Immature natural killer cell (primary cell): ENCODE measurements at regions not wholly inside any gene's neighbourhood (a gene's known extent, or its start where the extent isn't known, plus 50 kb on each side); places are given as distances from the start of the nearest gene placed in this dataset.
"Not testable (repeated sequence)": the region's sequence is repeated elsewhere in the genome, so short reads cannot be mapped to it uniquely, and the experiment has no call there.

Source experiments
- DNase-seq, 3 donors: peaks; one replicate each; pipeline ENCODE4 v3.0.0; 2022; ENCODE audit warnings: mixed read lengths in 1 of 3
- H3K27ac Mint-ChIP-seq, 6 donors: one replicate each; pipeline ENCODE4 v1.8.0; 2020; ENCODE audit warnings: mixed read lengths in 6 of 6, mild to moderate bottlenecking in 5 of 6, inconsistent platforms in 4 of 6, moderate library complexity in 3 of 6
- H3K27me3 Mint-ChIP-seq, 3 donors: one replicate each; pipeline ENCODE4 v1.8.0; 2020 to 2021; ENCODE audit warnings: low read depth in 3 of 3, mild to moderate bottlenecking in 3 of 3, mixed read lengths in 3 of 3, moderate library complexity in 3 of 3, inconsistent platforms in 1 of 3
- H3K36me3 Mint-ChIP-seq, 3 donors: one replicate each; pipeline ENCODE4 v1.8.0; 2020; ENCODE audit warnings: mixed read lengths in 3 of 3, inconsistent platforms in 2 of 3, mild to moderate bottlenecking in 2 of 3
- H3K4me1 Mint-ChIP-seq, 2 donors: one replicate each; pipeline ENCODE4 v1.8.0; 2020; ENCODE audit warnings: inconsistent platforms in 2 of 2, mild to moderate bottlenecking in 2 of 2, mixed read lengths in 2 of 2, moderate library complexity in 1 of 2
- H3K4me3 Mint-ChIP-seq, 5 donors: one replicate each; pipeline ENCODE4 v1.8.0; 2020; ENCODE audit warnings: mild to moderate bottlenecking in 5 of 5, mixed read lengths in 5 of 5, inconsistent platforms in 3 of 5, moderate library complexity in 3 of 5
- H3K9me3 Mint-ChIP-seq, 6 donors: one replicate each; pipeline ENCODE4 v1.8.0; 2020; ENCODE audit warnings: mild to moderate bottlenecking in 6 of 6, mixed read lengths in 6 of 6, inconsistent platforms in 4 of 6, moderate library complexity in 3 of 6

GRCh38 chr13:47892374-47892773 is 108.7 kb downstream of the SUCLA2 start:
- H3K27ac Mint-ChIP-seq, result no peak overlapping the region
- no peak for DNase-seq
- no peak overlapping the region for H3K4me3 Mint-ChIP-seq

GRCh38 chr13:47890146-47890814 is 110.8 kb downstream of the SUCLA2 start:
- Mint-ChIP-seq H3K36me3 (no peaks in the 10 kb centered on the region), H3K4me1 (no peaks in the 10 kb centered on the region), H3K9me3 (no peaks in the 10 kb centered on the region), H3K27me3 (no peaks in the 10 kb centered on the region), H3K4me3 (no peak overlapping the region), H3K27ac (no peak overlapping the region)
- no peak for DNase-seq

More at GRCh38 chr13:47892374-47892773, 108.7 kb downstream of the SUCLA2 start:
- Mint-ChIP-seq H3K4me1 (no peaks in the 10 kb centered on the region), H3K27me3 (no peaks in the 10 kb centered on the region), H3K9me3 (no peaks in the 10 kb centered on the region), H3K36me3 (peaks cover 0 to 4% (median under 1%) of the 10 kb centered on the region in 3 donors)

GRCh38 chr13:47886314-47886713 is 114.8 kb downstream of the SUCLA2 start:
- no peaks in the 10 kb centered on the region for H3K27me3 Mint-ChIP-seq
- no peaks in the 10 kb centered on the region for H3K4me1 Mint-ChIP-seq
- no peak overlapping the region for H3K27ac Mint-ChIP-seq
- peaks cover 0 to 10% (median 0%) of the 10 kb centered on the region in 3 donors for H3K36me3 Mint-ChIP-seq
- no peak for DNase-seq
- H3K9me3 Mint-ChIP-seq, result peaks cover 0 to 4% (median 0%) of the 10 kb centered on the region in 6 donors
- no peak overlapping the region for H3K4me3 Mint-ChIP-seq

- peaks cover 0 to 7% (median 4%) of the 10 kb centered on the region in 3 donors for H3K36me3 Mint-ChIP-seq
- DNase-seq, result no peak
Observed at GRCh38 chr13:47875201-47875600, 125.9 kb downstream of the SUCLA2 start.

GRCh38 chr13:47873987-47874386 is 127.1 kb downstream of the SUCLA2 start:
- H3K27ac Mint-ChIP-seq, H3K36me3 Mint-ChIP-seq, H3K4me3 Mint-ChIP-seq, H3K4me1 Mint-ChIP-seq, H3K27me3 Mint-ChIP-seq, DNase-seq: not testable (repeated sequence)
- H3K9me3 Mint-ChIP-seq, result peaks cover 5 to 29% (median 17%) of the 10 kb centered on the region in 6 donors

More at GRCh38 chr13:47875201-47875600, 125.9 kb downstream of the SUCLA2 start:
- H3K9me3 Mint-ChIP-seq, result peaks cover 5 to 29% (median 17%) of the 10 kb centered on the region in 6 donors
- peaks cover 0 to 11% (median 3%) of the 10 kb centered on the region in 3 donors for H3K27me3 Mint-ChIP-seq
- H3K4me1 Mint-ChIP-seq, result no peaks in the 10 kb centered on the region
- no peak overlapping the region for H3K27ac Mint-ChIP-seq
- no peak overlapping the region for H3K4me3 Mint-ChIP-seq

- peaks cover 5 to 29% (median 17%) of the 10 kb centered on the region in 6 donors for H3K9me3 Mint-ChIP-seq
- not testable (repeated sequence) for H3K27ac Mint-ChIP-seq, H3K4me1 Mint-ChIP-seq, H3K36me3 Mint-ChIP-seq, H3K4me3 Mint-ChIP-seq, DNase-seq, H3K27me3 Mint-ChIP-seq
Observed at GRCh38 chr13:47873319-47873718, 127.8 kb downstream of the SUCLA2 start.

- Mint-ChIP-seq H3K9me3 (peaks cover 4 to 24% (median 11%) of the 10 kb centered on the region in 6 donors), H3K4me3 (no peak overlapping the region), H3K27ac (no peak overlapping the region), H3K36me3 (peaks cover 0 to 7% (median 4%) of the 10 kb centered on the region in 3 donors), H3K4me1 (peaks cover 2 to 5% of the 10 kb centered on the region in 2 donors), H3K27me3 (peaks cover 0 to 9% (median 0%) of the 10 kb centered on the region in 3 donors)
- no peak for DNase-seq
Observed at GRCh38 chr13:47869776-47870175, 131.3 kb downstream of the SUCLA2 start.

GRCh38 chr13:47865883-47866282 is 135.2 kb downstream of the SUCLA2 start:
- Mint-ChIP-seq H3K4me1 (peaks cover 2 to 5% of the 10 kb centered on the region in 2 donors), H3K9me3 (peaks cover 0 to 9% (median 0%) of the 10 kb centered on the region in 6 donors), H3K4me3 (no peak overlapping the region), H3K36me3 (peaks cover 0 to 4% (median 0%) of the 10 kb centered on the region in 3 donors), H3K27me3 (peaks cover 0 to 7% (median 3%) of the 10 kb centered on the region in 3 donors), H3K27ac (no peak overlapping the region)
- DNase-seq, result no peak

- H3K36me3 Mint-ChIP-seq, result peaks cover 0 to 4% (median 0%) of the 10 kb centered on the region in 3 donors
- H3K9me3 Mint-ChIP-seq, result peaks cover 0 to 6% (median 0%) of the 10 kb centered on the region in 6 donors
- H3K27ac Mint-ChIP-seq, result no peak overlapping the region
- H3K4me1 Mint-ChIP-seq, result peaks cover 2 to 5% of the 10 kb centered on the region in 2 donors
- H3K27me3 Mint-ChIP-seq, result peaks cover 0 to 11% (median 10%) of the 10 kb centered on the region in 3 donors
- H3K4me3 Mint-ChIP-seq, result no peak overlapping the region
- DNase-seq, result no peak
Observed at GRCh38 chr13:47862841-47863240, 138.2 kb downstream of the SUCLA2 start.

GRCh38 chr13:47859165-47859564 is 141.9 kb downstream of the SUCLA2 start:
- Mint-ChIP-seq H3K27me3 (peaks cover 2 to 14% (median 11%) of the 10 kb centered on the region in 3 donors), H3K4me3 (no peak overlapping the region), H3K36me3 (peaks cover 0 to 4% (median 0%) of the 10 kb centered on the region in 3 donors)

GRCh38 chr13:47858042-47859025 is 142.7 kb downstream of the SUCLA2 start:
- no peak for DNase-seq
- Mint-ChIP-seq H3K9me3 (peaks cover 0 to 6% (median 0%) of the 10 kb centered on the region in 6 donors), H3K27me3 (peaks cover 2 to 14% (median 6%) of the 10 kb centered on the region in 3 donors), H3K36me3 (peaks cover 0 to 4% (median 0%) of the 10 kb centered on the region in 3 donors), H3K4me1 (no peaks in the 10 kb centered on the region), H3K27ac (no peak overlapping the region), H3K4me3 (no peak overlapping the region)

More at GRCh38 chr13:47859165-47859564, 141.9 kb downstream of the SUCLA2 start:
- H3K4me1 Mint-ChIP-seq, result no peaks in the 10 kb centered on the region
- no peak for DNase-seq
- H3K27ac Mint-ChIP-seq, result no peak overlapping the region
- H3K9me3 Mint-ChIP-seq, result peaks cover 0 to 6% (median 0%) of the 10 kb centered on the region in 6 donors

- H3K27ac Mint-ChIP-seq, result no peak overlapping the region
Observed at GRCh38 chr13:47853236-47853635, 147.8 kb downstream of the SUCLA2 start.

GRCh38 chr13:47846886-47847285 is 154.2 kb downstream of the SUCLA2 start:
- Mint-ChIP-seq H3K9me3 (peaks cover 0 to 9% (median 3%) of the 10 kb centered on the region in 6 donors), H3K27ac (no peak overlapping the region), H3K4me3 (no peak overlapping the region), H3K4me1 (no peaks in the 10 kb centered on the region), H3K27me3 (peaks cover 0 to 6% (median 0%) of the 10 kb centered on the region in 3 donors), H3K36me3 (no peaks in the 10 kb centered on the region)
- no peak for DNase-seq

More at GRCh38 chr13:47853236-47853635, 147.8 kb downstream of the SUCLA2 start:
- DNase-seq, result no peak
- Mint-ChIP-seq H3K36me3 (no peaks in the 10 kb centered on the region), H3K27me3 (peaks cover 2 to 12% (median 3%) of the 10 kb centered on the region in 3 donors), H3K4me1 (no peaks in the 10 kb centered on the region), H3K4me3 (no peak overlapping the region), H3K9me3 (peaks cover 0 to 9% (median 3%) of the 10 kb centered on the region in 6 donors)
